HG03521 (cell line): ENCODE measurements at regions not wholly inside any gene's neighbourhood (a gene's known extent, or its start where the extent isn't known, plus 50 kb on each side); places are given as distances from the start of the nearest gene placed in this dataset.
A peak's percentile ranks its signal among the peaks of the same experiment; 100 is the strongest.

Source experiments
- ATAC-seq: cut with Tn5 transposase; IDR thresholded peaks from one replicate; pipeline ENCODE4 v1.9.1; 2021; ENCODE audit warnings: mild to moderate bottlenecking, moderate library complexity; ENCODE audit not compliant: unreplicated experiment

DNA sequence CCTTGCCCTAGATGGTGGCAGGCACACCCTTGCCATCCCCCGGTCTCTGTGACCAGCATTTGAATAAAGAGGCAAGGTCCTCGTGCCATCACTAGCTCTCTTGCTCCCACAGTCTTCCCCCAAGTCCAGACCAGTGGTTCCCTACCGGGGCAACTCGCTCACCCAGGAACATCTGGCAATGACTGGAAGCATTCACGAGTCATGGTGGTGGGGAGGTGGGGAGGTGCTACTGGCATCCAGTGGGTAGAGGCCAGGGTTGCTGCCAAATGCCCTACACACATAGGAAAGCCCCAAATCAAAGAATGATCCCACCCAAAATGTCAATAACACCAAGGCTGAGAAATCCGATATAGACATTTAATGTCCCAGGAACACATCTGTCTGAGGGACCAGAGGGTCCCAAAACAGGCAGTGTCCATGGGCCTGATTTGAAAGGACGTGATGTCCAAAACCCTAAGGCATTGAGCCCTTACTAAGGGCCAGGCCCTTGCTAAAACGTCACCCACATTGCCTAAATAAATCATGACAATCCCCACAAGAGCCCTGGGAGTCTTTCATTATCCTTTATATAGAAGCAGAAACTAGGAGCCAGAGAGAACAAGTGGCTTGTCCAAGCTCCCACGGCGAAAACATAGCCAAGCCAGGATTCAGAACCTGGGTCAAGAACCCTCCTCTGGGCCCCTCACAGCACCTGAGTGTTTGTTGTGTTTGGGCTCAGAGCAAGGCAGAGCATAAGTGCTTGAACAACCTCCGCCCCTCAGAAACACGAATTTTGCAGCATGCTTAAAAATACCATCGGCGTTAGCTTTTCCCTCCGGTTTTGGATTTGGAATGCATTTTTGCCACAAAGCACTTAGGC lies 119.3 kb upstream of the WWC1 start:
- ATAC-seq: no peak

GRCh38 chr5:168172760-168173223 lies 118.7 kb upstream of the WWC1 start:
- no peak for ATAC-seq

- ATAC-seq: peak; percentile 74
These were observed 117.1 kb upstream of the WWC1 start for GRCh38 chr5:168174376-168174775.

- no peak for ATAC-seq
These were observed 115.2 kb upstream of the WWC1 start for GRCh38 chr5:168176251-168176650.

DNA sequence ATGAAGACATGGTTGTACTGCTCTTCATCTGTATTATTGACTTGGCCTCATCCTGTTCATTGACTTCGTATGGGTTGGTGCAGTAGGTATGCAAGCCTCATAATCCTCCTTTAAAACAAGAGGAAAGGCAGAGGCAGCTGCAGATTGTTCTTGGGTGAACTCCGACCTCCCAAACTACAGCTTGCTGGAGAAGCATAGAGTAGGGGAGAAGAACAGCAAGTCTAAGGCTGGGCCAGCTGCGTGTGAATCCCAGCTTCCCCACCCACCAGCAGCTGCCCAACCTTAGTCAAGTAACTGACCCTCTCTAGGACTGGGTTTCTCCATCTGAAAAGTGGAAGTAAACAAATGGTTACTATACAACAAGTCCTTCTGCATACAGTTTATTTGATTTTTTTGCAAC lies 114.5 kb upstream of the WWC1 start:
- ATAC-seq: no peak

DNA sequence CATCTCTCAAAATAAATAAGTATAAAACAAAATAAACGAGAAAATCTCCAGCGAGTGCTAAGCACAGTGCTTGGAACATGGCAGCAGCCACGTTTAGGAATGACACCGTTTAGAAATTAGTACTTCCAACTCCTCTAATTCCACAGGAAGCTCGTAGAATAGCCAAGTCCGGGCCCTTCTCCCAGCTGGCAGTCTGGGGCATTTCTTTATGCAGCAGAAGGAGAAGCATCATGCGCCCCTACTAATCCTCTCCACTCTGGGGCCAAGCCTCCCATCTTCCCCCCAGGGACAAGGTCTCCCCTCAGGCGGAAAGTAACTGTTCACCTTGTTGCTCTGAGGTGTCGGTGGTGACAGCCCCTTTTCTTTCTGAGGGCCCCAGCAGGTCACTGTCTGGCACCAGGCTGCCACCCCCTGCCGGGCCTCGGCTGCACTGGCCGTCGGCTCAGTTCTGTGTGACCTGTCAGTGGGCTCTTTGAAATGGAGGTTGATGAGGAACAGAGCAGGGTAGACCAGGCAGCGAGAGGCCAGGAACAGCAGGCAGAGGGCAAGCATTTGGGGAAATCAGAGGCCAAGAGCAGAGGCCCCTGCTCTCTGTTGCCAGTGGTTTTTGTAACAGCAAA lies 113.5 kb upstream of the WWC1 start:
- ATAC-seq: no peak

GRCh38 chr5:168179192-168179593 lies 112.3 kb upstream of the WWC1 start:
- ATAC-seq: no peak

GRCh38 chr5:168182269-168182668 lies 109.2 kb upstream of the WWC1 start:
- ATAC-seq: no peak

GRCh38 chr5:168184103-168184502 lies 107.3 kb upstream of the WWC1 start:
- ATAC-seq: no peak

- ATAC-seq: no peak
These were observed 105.0 kb upstream of the WWC1 start for GRCh38 chr5:168186289-168187074.

DNA sequence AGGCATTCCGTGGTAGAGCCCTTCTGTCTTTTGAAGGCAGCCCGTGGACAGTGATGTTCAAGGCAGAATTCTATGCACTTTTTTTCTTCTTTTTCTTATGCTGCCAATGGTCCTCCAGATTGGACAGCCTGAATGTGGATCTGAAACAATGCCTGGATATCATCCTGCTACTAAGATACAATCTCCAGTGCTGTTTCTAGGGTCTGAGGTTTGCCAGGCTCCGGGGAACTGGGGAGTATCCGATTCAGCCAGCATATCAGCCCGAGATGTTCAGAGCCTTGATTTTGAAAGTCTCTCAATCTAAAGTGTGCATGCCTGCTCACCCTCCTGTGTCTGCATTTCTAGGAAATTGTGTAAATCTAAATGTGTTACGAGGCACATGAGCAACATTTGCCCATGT lies 103.8 kb upstream of the WWC1 start:
- ATAC-seq: no peak

- no peak for ATAC-seq
These were observed 103.3 kb upstream of the WWC1 start for GRCh38 chr5:168188182-168188581.

- no peak for ATAC-seq
These were observed 99.3 kb upstream of the WWC1 start for GRCh38 chr5:168192120-168192519.

DNA sequence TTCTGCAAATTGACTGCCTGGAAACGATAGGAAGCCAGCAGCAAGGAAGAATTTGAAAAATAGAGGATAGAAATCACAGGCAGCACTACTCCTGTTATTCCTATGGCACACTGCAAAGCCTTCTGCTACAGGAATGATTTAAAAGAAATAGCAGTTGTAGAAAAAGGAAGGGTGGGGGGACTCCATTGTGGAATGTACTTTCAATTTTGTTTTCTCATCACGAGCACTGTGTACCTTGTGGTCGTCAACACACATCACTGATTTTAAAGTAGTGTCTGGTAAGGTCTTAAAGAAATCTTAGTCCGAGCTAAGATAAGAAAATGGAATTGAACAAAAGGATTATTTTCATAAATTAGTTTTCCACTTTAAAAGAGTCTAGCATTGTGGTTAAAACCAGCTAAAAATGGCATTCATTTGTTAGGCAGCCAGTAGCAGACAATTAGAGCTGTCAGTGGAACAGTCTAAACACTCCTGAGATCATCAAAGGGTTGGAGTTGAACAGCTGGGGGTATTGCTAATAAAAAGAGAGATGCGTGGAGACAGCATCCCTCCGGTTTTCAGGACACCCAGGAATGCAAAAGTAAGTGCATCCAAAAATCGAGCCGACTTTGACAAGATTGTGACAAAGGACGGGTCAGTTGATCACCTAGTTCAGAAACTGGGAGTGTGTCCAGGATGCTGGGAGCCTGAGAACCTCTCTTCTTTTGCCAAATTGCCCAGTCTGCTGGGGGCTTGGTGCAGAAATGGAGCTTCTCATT lies 97.8 kb upstream of the WWC1 start:
- ATAC-seq: no peak

DNA sequence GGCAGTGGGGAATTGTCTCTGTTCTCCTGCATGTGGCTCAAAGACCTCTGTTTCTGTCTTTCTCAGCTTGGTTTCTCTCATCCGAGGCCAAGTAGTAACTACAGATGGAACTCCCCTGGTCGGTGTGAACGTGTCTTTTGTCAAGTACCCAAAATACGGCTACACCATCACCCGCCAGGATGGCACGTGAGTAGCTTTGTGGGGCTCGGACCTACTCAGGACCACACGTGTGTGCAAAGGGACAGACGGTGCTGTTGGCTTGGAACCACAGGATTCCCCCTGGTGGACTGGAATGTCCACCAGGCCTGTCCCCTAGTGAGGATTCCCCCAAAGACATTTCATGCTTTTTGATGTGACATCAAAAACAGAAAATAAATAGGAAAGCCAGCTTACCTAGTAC lies 96.3 kb upstream of the WWC1 start:
- no peak for ATAC-seq

DNA sequence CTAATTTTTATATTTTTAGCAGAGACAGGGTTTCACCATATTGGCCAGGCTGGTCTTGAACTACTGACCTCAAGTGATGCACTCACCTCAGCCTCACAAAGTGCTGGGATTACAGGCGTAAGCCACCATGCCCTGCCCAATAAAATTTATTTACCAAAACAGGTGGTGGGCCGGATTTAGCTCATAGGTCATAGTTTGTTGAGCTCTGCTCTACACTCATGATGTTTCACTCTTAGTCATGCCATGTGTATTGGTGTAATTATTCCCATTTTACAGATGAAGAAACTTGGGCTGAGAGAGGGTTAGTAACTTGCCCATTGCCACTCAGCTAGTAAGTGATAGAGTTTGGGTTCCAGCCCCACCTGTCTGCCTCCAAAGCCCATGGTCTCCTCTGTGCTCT lies 93.1 kb upstream of the WWC1 start:
- no peak for ATAC-seq

DNA sequence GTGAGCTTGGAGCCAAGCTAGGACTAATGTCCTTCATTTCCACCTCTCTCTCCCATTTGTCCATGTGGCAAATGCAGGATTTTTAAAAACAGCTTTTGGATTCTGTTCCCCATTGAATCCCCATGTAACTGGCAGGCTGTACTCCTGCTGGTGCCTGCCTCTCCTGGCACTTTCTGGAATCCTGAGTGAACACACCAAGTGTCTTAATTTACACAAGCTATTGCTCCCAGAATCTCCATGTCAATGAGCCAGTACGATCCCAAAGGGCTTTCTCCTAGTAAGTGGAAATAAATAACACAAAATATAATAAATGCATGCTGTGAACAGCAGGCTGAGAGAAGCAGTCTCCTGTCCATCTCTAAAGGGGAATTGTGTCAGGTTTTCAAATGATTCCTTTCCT lies 88.4 kb upstream of the WWC1 start:
- ATAC-seq: no peak

DNA sequence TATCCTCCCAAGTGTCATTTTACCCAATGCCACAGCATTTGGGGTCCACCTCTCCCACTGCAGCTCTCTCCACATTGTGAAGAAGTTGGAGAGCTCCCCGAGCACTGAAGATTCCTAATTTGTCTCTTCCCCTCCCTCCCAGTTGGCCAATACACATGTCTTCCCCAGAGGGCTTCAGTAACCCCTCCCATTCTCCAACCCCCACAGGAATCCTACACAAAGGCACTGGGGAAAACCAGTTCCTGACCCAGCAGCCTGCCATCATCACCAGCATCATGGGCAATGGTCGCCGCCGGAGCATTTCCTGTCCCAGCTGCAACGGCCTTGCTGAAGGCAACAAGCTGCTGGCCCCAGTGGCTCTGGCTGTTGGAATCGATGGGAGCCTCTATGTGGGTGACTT lies 87.3 kb upstream of the WWC1 start:
- no peak for ATAC-seq

DNA sequence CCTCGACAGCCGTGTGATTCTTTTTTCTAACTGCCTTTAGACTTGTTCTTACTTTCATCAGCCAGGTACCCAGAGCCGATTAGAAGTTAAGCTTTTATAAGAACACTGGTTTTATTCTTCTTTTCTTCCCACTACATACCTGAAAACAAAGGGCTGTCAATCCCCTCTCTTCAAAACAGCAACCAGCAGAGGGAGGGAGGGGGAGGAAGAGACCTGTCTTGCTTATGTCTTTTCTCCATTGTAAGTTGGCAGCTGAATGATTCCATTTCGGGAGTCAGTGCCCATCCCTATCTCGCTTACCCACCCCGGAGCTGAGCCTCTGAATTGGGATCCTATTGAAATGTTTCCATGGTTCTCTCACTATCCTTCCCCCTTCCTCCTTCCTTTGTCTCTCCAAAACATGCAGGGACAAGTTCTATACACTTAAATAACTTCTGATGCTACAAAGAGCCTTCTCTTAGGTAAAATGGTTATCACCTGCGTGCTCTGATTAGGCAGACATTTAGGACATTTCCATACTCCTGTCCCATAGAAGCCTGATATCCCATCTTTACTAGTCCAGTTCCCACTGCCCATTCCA lies 83.9 kb upstream of the WWC1 start:
- ATAC-seq: no peak

GRCh38 chr5:168209244-168209995 lies 82.0 kb upstream of the WWC1 start:
- ATAC-seq: no peak
